SK-N-MC (cell line): ENCODE measurements at regions not wholly inside any gene's neighbourhood (a gene's known extent, or its start where the extent isn't known, plus 50 kb on each side); places are given as distances from the start of the nearest gene placed in this dataset.

Experiments
- EZH2 ChIP-seq: fragments of 200-600 bp; sonication (generic); IDR thresholded peaks from one replicate; pipeline ENCODE4 v1.6.1; 2017; ENCODE audit warnings: antibody characterized with exemption
- FOXP2 ChIP-seq: optimal IDR thresholded peaks from 2 replicates; pipeline ENCODE3; 2011; ENCODE audit warnings: mild to moderate bottlenecking, moderate library complexity; ENCODE audit not compliant: insufficient read depth; ENCODE audit errors: extremely low read length, control extremely low read depth
- POLR2AphosphoS5 ChIP-seq: IDR thresholded peaks from 2 replicates; pipeline ENCODE4 v1.6.1; 2012; ENCODE audit warnings: mild to moderate bottlenecking, low read depth, low read length, borderline replicate concordance

DNA sequence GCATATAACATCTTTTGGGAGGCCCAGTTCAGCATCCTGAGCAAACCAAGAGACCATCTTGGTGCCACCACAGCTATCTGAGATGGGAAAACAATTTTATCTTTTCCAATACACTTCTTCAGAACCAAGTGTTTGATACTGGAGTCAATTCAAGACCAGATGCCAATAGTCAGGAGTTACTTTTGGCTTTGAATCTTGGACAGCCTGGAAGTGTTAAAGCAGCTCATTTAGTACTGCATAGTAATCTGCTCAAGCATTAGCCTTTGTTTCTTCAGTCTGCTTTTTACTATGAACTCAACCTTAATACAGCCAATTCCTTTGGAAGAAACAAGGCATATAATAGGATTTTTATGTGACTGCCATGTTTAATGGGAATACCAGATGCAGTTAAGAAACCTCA, 81.9 kb upstream of the TSPAN8 start:
- no peak for TF ChIP-seq POLR2AphosphoS5
- no peak for TF ChIP-seq EZH2
- no peak for TF ChIP-seq FOXP2
